HCT116 (cell line): ENCODE measurements at regions not wholly inside any gene's neighbourhood (a gene's known extent, or its start where the extent isn't known, plus 50 kb on each side); places are given as distances from the start of the nearest gene placed in this dataset.

ENCODE experiments used
- ATAC-seq: fragments of 200-7000 bp; cut with Tn5 transposase; 2 replicates; pipeline ENCODE4 v1.9.1; 2020; ENCODE audit warnings: mild to moderate bottlenecking, moderate library complexity
- BruUV-seq: library from RNA; stranded (reverse); fragments of 400-500 nt; replicated peaks from 2 replicates; lab custom pipeline; 2021; lab: Mats Ljungman, UMichigan
- CTCF ChIA-PET: fragments of 300-600 bp; sonication (Branson Sonifier 250); formaldehyde crosslinking; loops from one replicate; lab custom pipeline; 2021; ENCODE audit warnings: antibody characterized with exemption; lab: Charles Lee
- POLR2A ChIA-PET: fragments of 300-600, 350-600 bp; sonication (Branson Sonifier 250); formaldehyde crosslinking; loops from one replicate; lab custom pipeline; 2021; ENCODE audit warnings: antibody characterized with exemption; lab: Charles Lee
- RAD21 ChIA-PET, 2 experiments: fragments of 300-600 bp; sonication (Branson Sonifier 250); formaldehyde crosslinking; loops; one replicate each; lab custom pipeline; 2023; ENCODE audit warnings: low total read pairs in 2 of 2; ENCODE audit not compliant: uncharacterized antibody in 2 of 2, unreplicated experiment in 2 of 2, low non-redundant PET in 1 of 2; lab: Charles Lee
- DNase-seq: peaks from one replicate; pipeline ENCODE4 v3.0.0-alpha.2; 2010; ENCODE audit warnings: low read depth, low spot score
- H2AFZ ChIP-seq: fragments of 200-600 bp; shearing (Covaris generic), sonication (generic); 2 replicates; pipeline ENCODE4 v1.6.1; 2017; ENCODE audit warnings: low read depth, mixed run types, mixed read lengths, antibody characterized with exemption, low read length; ENCODE audit not compliant: poor library complexity, severe bottlenecking
- H3K27ac ChIP-seq: 2 replicates; pipeline ENCODE4 v1.5.1; 2012; ENCODE audit warnings: low read depth, low read length
- H3K27me3 ChIP-seq: fragments of 200-600 bp; sonication (generic); 2 replicates; pipeline ENCODE4 v1.6.1; 2016; ENCODE audit warnings: mixed run types, low read length, mixed read lengths; ENCODE audit not compliant: insufficient read depth
- H3K36me3 ChIP-seq, 2 experiments: fragments of 200-500 bp in 1 of 2; fragments of 200-600 bp in 1 of 2; sonication (Bioruptor generic) in 1 of 2; sonication (generic) in 1 of 2; 2 replicates each; pipeline versions ENCODE4 v1.5.1 to v1.6.1; 2014 to 2016; ENCODE audit warnings: low read length in 2 of 2, inconsistent platforms in 1 of 2, mixed read lengths in 1 of 2, mixed run types in 1 of 2; ENCODE audit not compliant: insufficient read depth in 2 of 2, control insufficient read depth in 1 of 2
- H3K4me1 ChIP-seq, 2 experiments: fragments of 200-600 bp in 1 of 2; sonication (generic) in 1 of 2; 2 replicates each; pipeline versions ENCODE4 v1.5.1 to v1.6.1; 2012 to 2017; ENCODE audit warnings: low read length in 2 of 2, inconsistent platforms in 1 of 2, mild to moderate bottlenecking in 1 of 2, mixed read lengths in 1 of 2, mixed run types in 1 of 2, moderate library complexity in 1 of 2; ENCODE audit not compliant: insufficient read depth in 2 of 2, control insufficient read depth in 1 of 2
- H3K4me2 ChIP-seq: fragments of 200-600 bp; sonication (generic); 2 replicates; pipeline ENCODE4 v1.6.1; 2017; ENCODE audit warnings: mixed run types, low read length, mixed read lengths
- H3K4me3 ChIP-seq, 2 experiments: fragments of 200-600 bp in 1 of 2; sonication (generic) in 1 of 2; replicated peaks in 1 of 2; 2 replicates each; pipeline ENCODE4 v1.5.1; 2011 to 2016; ENCODE audit warnings: low read length in 2 of 2, control low read depth in 1 of 2, low read depth in 1 of 2, mild to moderate bottlenecking in 1 of 2, mixed read lengths in 1 of 2, mixed run types in 1 of 2
- H3K79me2 ChIP-seq: fragments of 200-600 bp; sonication (generic); 2 replicates; pipeline ENCODE4 v1.6.1; 2017; ENCODE audit warnings: mild to moderate bottlenecking, mixed run types, low read length, moderate library complexity, mixed read lengths; ENCODE audit not compliant: insufficient read depth
- H3K9ac ChIP-seq: fragments of 200-600 bp; sonication (generic); 2 replicates; pipeline ENCODE4 v1.6.1; 2016; ENCODE audit warnings: low read length, mixed read lengths
- H3K9me2 ChIP-seq: fragments of 200-600 bp; sonication (generic), shearing (Covaris generic); 2 replicates; pipeline ENCODE4 v1.6.1; 2017; ENCODE audit warnings: mixed run types, mild to moderate bottlenecking, moderate library complexity; ENCODE audit not compliant: insufficient read depth
- H3K9me3 ChIP-seq, 2 experiments: fragments of 200-500 bp in 1 of 2; fragments of 200-600 bp in 1 of 2; sonication (Bioruptor generic) in 1 of 2; sonication (generic) in 1 of 2; 2 replicates each; pipeline ENCODE4 v1.6.1; 2014 to 2017; ENCODE audit warnings: low read length in 2 of 2, mixed read lengths in 2 of 2, inconsistent platforms in 1 of 2, low read depth in 1 of 2, mild to moderate bottlenecking in 1 of 2, mixed run types in 1 of 2, moderate library complexity in 1 of 2; ENCODE audit not compliant: control insufficient read depth in 1 of 2, insufficient read depth in 1 of 2
- H4K20me1 ChIP-seq: fragments of 200-600 bp; sonication (generic), shearing (Covaris generic); 2 replicates; pipeline ENCODE4 v1.6.1; 2017; ENCODE audit warnings: mixed run types, mild to moderate bottlenecking, moderate library complexity; ENCODE audit not compliant: insufficient read depth
- CBX3 ChIP-seq: IDR thresholded peaks from 2 replicates; pipeline ENCODE4 v1.6.1; 2012; ENCODE audit warnings: low read depth
- CEBPB ChIP-seq: IDR thresholded peaks from 2 replicates; pipeline ENCODE4 v1.6.1; 2012; ENCODE audit warnings: low read depth
- CTCF ChIP-seq, 3 experiments: fragments of 200-600 bp in 1 of 3; sonication (generic) in 1 of 3; IDR thresholded peaks in 2 of 3; conservative IDR thresholded peaks in 1 of 3; 2 replicates each; pipeline ENCODE4 v1.5.1; 2012 to 2017; ENCODE audit warnings: low read depth in 2 of 3, low read length in 2 of 3, antibody characterized with exemption in 1 of 3, borderline replicate concordance in 1 of 3, control low read depth in 1 of 3, mild to moderate bottlenecking in 1 of 3, mixed read lengths in 1 of 3, mixed run types in 1 of 3, moderate library complexity in 1 of 3; ENCODE audit not compliant: insufficient read depth in 1 of 3
- ELF1 ChIP-seq: IDR thresholded peaks from 2 replicates; pipeline ENCODE4 v1.6.1; 2012; ENCODE audit warnings: low read depth, borderline replicate concordance
- EZH2 ChIP-seq: fragments of 200-600 bp; sonication (generic); IDR thresholded peaks from 2 replicates; pipeline ENCODE4 v1.6.1; 2017; ENCODE audit warnings: antibody characterized with exemption, mixed run types
- EZH2phosphoT487 ChIP-seq: fragments of 200-600 bp; IDR thresholded peaks from 2 replicates; pipeline ENCODE4 v1.6.1; 2018; ENCODE audit warnings: antibody characterized with exemption, borderline replicate concordance
- FOSL1 ChIP-seq: IDR thresholded peaks from 2 replicates; pipeline ENCODE4 v1.6.1; 2012; ENCODE audit warnings: low read depth
- JUND ChIP-seq: IDR thresholded peaks from 2 replicates; pipeline ENCODE4 v1.6.1; 2012
- MAX ChIP-seq: IDR thresholded peaks from 2 replicates; pipeline ENCODE4 v1.6.1; 2012
- POLR2A ChIP-seq: IDR thresholded peaks from 2 replicates; pipeline ENCODE4 v1.7.0; 2011; ENCODE audit warnings: borderline replicate concordance; ENCODE audit not compliant: insufficient read depth, insufficient read length; ENCODE audit errors: extremely low read depth
- POLR2AphosphoS5 ChIP-seq: IDR thresholded peaks from 2 replicates; pipeline ENCODE4 v1.6.1; 2011; ENCODE audit warnings: mild to moderate bottlenecking, low read depth, low read length, moderate library complexity
- RAD21 ChIP-seq: IDR thresholded peaks from 2 replicates; pipeline ENCODE4 v1.6.1; 2012; ENCODE audit warnings: low read depth, mild to moderate bottlenecking
- REST ChIP-seq: IDR thresholded peaks from 2 replicates; pipeline ENCODE4 v1.6.1; 2012; ENCODE audit warnings: low read depth
- SIN3A ChIP-seq: IDR thresholded peaks from 2 replicates; pipeline ENCODE4 v1.6.1; 2012; ENCODE audit warnings: low read depth
- SP1 ChIP-seq: IDR thresholded peaks from 2 replicates; pipeline ENCODE4 v1.6.1; 2012; ENCODE audit warnings: low read depth
- SRF ChIP-seq: IDR thresholded peaks from 2 replicates; pipeline ENCODE4 v1.6.1; 2012; ENCODE audit warnings: low read depth
- TCF7L2 ChIP-seq: IDR thresholded peaks from 2 replicates; pipeline ENCODE4 v1.7.0; 2011; ENCODE audit warnings: borderline replicate concordance, inconsistent platforms; ENCODE audit not compliant: insufficient read depth, insufficient read length; ENCODE audit errors: extremely low read depth
- YY1 ChIP-seq: IDR thresholded peaks from 2 replicates; pipeline ENCODE4 v1.6.1; 2011; ENCODE audit warnings: low read length, low read depth, moderate library complexity, mild to moderate bottlenecking; ENCODE audit not compliant: insufficient replicate concordance; ENCODE audit errors: extremely low read depth
- ZBTB33 ChIP-seq: IDR thresholded peaks from 2 replicates; pipeline ENCODE4 v1.6.1; 2011; ENCODE audit warnings: mild to moderate bottlenecking, low read length, moderate library complexity; ENCODE audit not compliant: insufficient replicate concordance; ENCODE audit errors: extremely low read depth
- intact Hi-C: fragments of 100-400 bp; cut with micrococcal nuclease; formaldehyde crosslinking; loops from 2 replicates; pipeline ENCODE4 v1.10.0; 2022

- Histone ChIP-seq H3K27me3 (no peaks in the 10 kb centered on the region), H3K79me2 (no peaks in the 10 kb centered on the region), H3K9me3 (no peaks in the 10 kb centered on the region), H3K4me3 (no peak overlapping the region), H3K27ac (no peak overlapping the region), H3K9ac (no peak overlapping the region), H2AFZ (no peak overlapping the region), H3K4me2 (no peak overlapping the region), H3K9me2 (no peaks in the 10 kb centered on the region), H4K20me1 (no peaks in the 10 kb centered on the region), H3K36me3 (no peaks in the 10 kb centered on the region), H3K4me1 (no peaks in the 10 kb centered on the region)
- ChIA-PET RAD21 (no interaction called here), CTCF (no interaction called here), POLR2A (no interaction called here)
- no TSS peak for BruUV-seq
- ATAC-seq (no peak), DNase-seq (no peak)
- intact Hi-C loops, result no loop called here
- TF ChIP-seq SP1 (no peak), YY1 (no peak), REST (no peak), TCF7L2 (no peak), FOSL1 (no peak), EZH2phosphoT487 (no peak), SIN3A (no peak), POLR2AphosphoS5 (no peak), MAX (no peak), POLR2A (no peak), JUND (no peak), ZBTB33 (no peak), EZH2 (no peak), CBX3 (no peak), ELF1 (no peak), CTCF (IDR thresholded peaks at IDR 0.05 in 2 of 3, conservative IDR thresholded peaks at IDR 0.05 in 1 of 3; ENCODE audit: borderline replicate concordance in 1 of 3, insufficient read depth in 1 of 3, low read depth in 2 of 3, low read length in 2 of 3) (no peak), CEBPB (no peak), SRF (no peak), RAD21 (no peak)
Observed at GRCh38 chr6:3957321-3957720, 108.1 kb downstream of the FAM50B start.
